Psoas muscle (tissue), 7 donors: ENCODE measurements at regions not wholly inside any gene's neighbourhood (a gene's known extent, or its start where the extent isn't known, plus 50 kb on each side); places are given as distances from the start of the nearest gene placed in this dataset.
A peak's percentile ranks its signal among the peaks of the same experiment; 100 is the strongest.

Experiments
- ATAC-seq, 4 donors: fragments of 200-7000 bp; cut with Tn5 transposase; one replicate each; pipeline ENCODE4 v1.9.1; 2020; ENCODE audit warnings: moderate library complexity in 3 of 4, mild to moderate bottlenecking in 2 of 4
- DNase-seq, 2 donors: peaks; one replicate each; pipeline ENCODE4 v3.0.0-alpha.2; 2020
- H3K27ac ChIP-seq: fragments of 200-600 bp; one replicate; pipeline ENCODE4 v1.8.0; 2022
- H3K27me3 ChIP-seq, 3 donors: fragments of 200-600 bp in 1 of 3; one replicate each; pipeline versions ENCODE4 v1.6.1 to v1.8.0; 2013 to 2022; ENCODE audit warnings: low read length in 2 of 3, mild to moderate bottlenecking in 2 of 3, moderate library complexity in 1 of 3; ENCODE audit not compliant: insufficient read depth in 3 of 3
- H3K36me3 ChIP-seq, 2 donors: fragments of 200-600 bp in 1 of 2; one replicate each; pipeline versions ENCODE4 v1.6.1 to v1.8.0; 2013 to 2022; ENCODE audit warnings: low read depth in 1 of 2, mild to moderate bottlenecking in 1 of 2, moderate library complexity in 1 of 2; ENCODE audit not compliant: insufficient read depth in 1 of 2
- H3K4me1 ChIP-seq: fragments of 200-600 bp; one replicate; pipeline ENCODE4 v1.8.0; 2022
- H3K4me3 ChIP-seq: fragments of 200-600 bp; one replicate; pipeline ENCODE4 v1.8.0; 2022; ENCODE audit warnings: mild to moderate bottlenecking
- H3K9me3 ChIP-seq: fragments of 200-600 bp; one replicate; pipeline ENCODE4 v1.8.0; 2022
- CTCF ChIP-seq: fragments of 200-600 bp; IDR thresholded peaks from one replicate; pipeline ENCODE4 v1.8.0; 2022; ENCODE audit warnings: antibody characterized with exemption
- WGBS, 3 donors: extraction: QIAGEN DNeasy Blood & Tissue Kit; methylation state at CpG; one replicate each; pipeline versions ENCODE4 v1.1.6 to v1.1.7; 2013; 5-methylcytosine and 5-hydroxymethylcytosine counted together
- intact Hi-C, 2 donors: fragments of 100-400 bp; cut with DNase I; formaldehyde crosslinking; loops; one replicate each; pipeline versions ENCODE4 v1.11.0 to v1.14.2; 2022
- donor health status: healthy with polysubstance abuse.
- donor health status: DM: no; HTN: no; CAD: no; lungs with moderate emphysema.
- donor health status: Bipolar disorder and iron deficiency.
- donor health status: healthy.
- donor health status: DM: yes; HTN: yes; CAD: no.
- donor health status: DM: no; HTN: no; CAD: no.
- donor health status: DM: yes; HTN: yes; CAD: no.

GRCh38 chr3:139118835-139119234 is 74.1 kb upstream of the PRR23C start:
- H3K27me3 ChIP-seq: no peaks in the 10 kb centered on the region
- no peaks in the 10 kb centered on the region for H3K4me1 ChIP-seq
- H3K27ac ChIP-seq: no peak overlapping the region
- H3K9me3 ChIP-seq: no peaks in the 10 kb centered on the region
- no peak for TF ChIP-seq CTCF
- no peak for ATAC-seq
- H3K4me3 ChIP-seq: no peak overlapping the region
- H3K36me3 ChIP-seq: no peaks in the 10 kb centered on the region
- intact Hi-C loops: no loop called here
- no peak for DNase-seq
- WGBS, 3 donors: 90 to 94% (median 91%) methylated on average over 4 of the region's 4 CpGs

DNA sequence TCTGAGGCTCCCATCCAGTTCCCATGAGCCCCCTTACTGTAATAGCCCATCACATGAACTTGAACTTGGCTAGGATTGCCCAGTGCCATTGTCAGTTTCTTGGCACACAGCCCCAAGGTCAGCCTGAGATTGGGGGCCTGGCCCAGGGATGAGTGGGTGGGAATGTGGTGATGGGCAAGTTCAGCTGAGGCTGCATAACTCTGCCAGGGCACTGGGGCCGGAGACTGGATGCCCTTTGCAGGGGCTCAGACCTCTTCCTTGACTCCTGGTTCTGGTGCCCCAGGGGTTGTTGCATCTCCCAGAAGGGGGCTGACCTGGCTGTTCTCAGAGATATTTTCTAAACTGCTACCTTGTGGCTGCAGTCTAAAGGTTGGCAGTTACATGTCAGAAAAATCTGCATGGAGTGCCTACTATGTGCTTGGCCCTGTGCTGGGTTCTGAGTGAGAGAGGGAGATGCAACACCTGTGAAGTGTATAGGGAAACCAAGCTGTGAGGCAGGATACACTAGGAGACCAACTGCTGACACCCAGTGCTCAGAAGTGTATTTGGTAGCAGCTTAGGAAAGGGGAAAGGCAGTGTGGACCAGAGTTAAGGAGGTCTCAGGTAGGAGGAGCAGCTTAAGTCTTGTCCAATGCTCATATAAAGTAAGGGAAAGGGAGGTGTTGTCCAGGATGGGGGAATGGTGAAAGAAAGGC is 74.8 kb upstream of the PRR23C start:
- ATAC-seq (no peak), DNase-seq (no peak)
- Histone ChIP-seq H3K27ac (no peak overlapping the region), H3K27me3 (no peaks in the 10 kb centered on the region), H3K9me3 (no peaks in the 10 kb centered on the region), H3K4me1 (no peaks in the 10 kb centered on the region), H3K36me3 (no peaks in the 10 kb centered on the region), H3K4me3 (no peak overlapping the region)
- intact Hi-C loops: no loop called here
- TF ChIP-seq CTCF: no peak
- WGBS, 3 donors: 70 to 90% (median 82%) methylated on average over 1 of the region's 1 CpG

- no peaks in the 10 kb centered on the region for H3K4me1 ChIP-seq
- no peak for TF ChIP-seq CTCF
- WGBS, 3 donors: 43 to 54% (median 44%) methylated on average over 9 of the region's 9 CpGs
- peak in 2 of 4 donors; percentile 19 to 35 for ATAC-seq
- no peaks in the 10 kb centered on the region for H3K36me3 ChIP-seq
- DNase-seq: peak in 1 of 2 donors; percentile 14
- H3K27ac ChIP-seq: no peak overlapping the region
- H3K4me3 ChIP-seq: no peak overlapping the region
- intact Hi-C loops: no loop called here
- no peaks in the 10 kb centered on the region for H3K27me3 ChIP-seq
- no peaks in the 10 kb centered on the region for H3K9me3 ChIP-seq
Observed at GRCh38 chr3:139120086-139121056, 75.7 kb upstream of the PRR23C start.

DNA sequence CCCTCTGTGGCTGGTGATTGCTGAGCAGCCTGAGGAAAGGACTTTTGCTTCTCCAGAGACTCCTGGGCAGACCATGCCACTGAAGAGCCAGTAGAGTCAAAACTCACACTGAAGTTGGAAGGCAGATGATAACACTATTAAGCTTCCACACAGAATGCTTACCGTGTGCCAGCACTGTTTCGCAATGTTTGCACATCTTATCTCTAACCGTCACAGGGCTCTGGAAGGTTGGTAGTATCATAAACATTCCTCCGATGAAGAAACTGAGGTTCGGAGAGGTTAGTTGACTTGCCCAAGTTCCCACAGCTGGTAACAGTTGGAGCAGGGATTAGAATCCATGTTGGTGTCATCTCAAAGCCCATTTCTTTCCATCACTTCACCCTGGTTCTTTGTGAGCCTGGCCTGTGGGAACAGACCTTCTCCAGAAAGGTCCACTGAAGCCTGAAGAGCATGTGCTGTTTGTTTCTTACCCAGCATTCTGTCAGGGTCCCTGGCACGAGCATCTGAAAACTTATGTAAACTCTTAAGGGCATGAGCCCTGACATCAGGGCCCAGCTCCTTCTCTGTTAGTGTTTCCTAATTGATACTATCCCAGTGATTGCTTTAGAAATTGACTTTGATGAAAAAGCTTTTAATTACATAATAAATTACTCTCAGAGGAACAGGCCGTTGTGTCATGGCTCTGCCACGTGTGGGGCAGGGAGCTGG is 77.0 kb upstream of the PRR23C start:
- WGBS, 3 donors: 71 to 81% (median 72%) methylated on average over 8 of the region's 8 CpGs
- H3K27ac ChIP-seq: no peak overlapping the region
- H3K9me3 ChIP-seq: no peaks in the 10 kb centered on the region
- H3K4me1 ChIP-seq: no peaks in the 10 kb centered on the region
- H3K36me3 ChIP-seq: no peaks in the 10 kb centered on the region
- ATAC-seq: no peak
- TF ChIP-seq CTCF: no peak
- no peak overlapping the region for H3K4me3 ChIP-seq
- intact Hi-C loops: no loop called here
- no peak for DNase-seq
- H3K27me3 ChIP-seq: no peaks in the 10 kb centered on the region
